ENCODE measurements at regions not wholly inside any gene's neighbourhood (a gene's known extent, or its start where the extent isn't known, plus 50 kb on each side); places are given as distances from the start of the nearest gene placed in this dataset.

- H2AFZ ChIP-seq (ENCODE audit: low read depth, low read length): no peak overlapping the region
- H3K9me3 ChIP-seq (ENCODE audit: insufficient read depth, low read length): no peaks in the 10 kb centered on the region
- H3K4me1 ChIP-seq (ENCODE audit: low read length): no peaks in the 10 kb centered on the region
- no peaks in the 10 kb centered on the region for H3K79me2 ChIP-seq (ENCODE audit: low read length)
- no peak for TF ChIP-seq EZH2phosphoT487 (IDR thresholded peaks at IDR 0.05; ENCODE audit: low read depth)
- no peak for TF ChIP-seq CTCF (IDR thresholded peaks at IDR 0.05; ENCODE audit: low read depth, low read length)
- H3K4me2 ChIP-seq (ENCODE audit: low read length): no peak overlapping the region
- no peak overlapping the region for H3K4me3 ChIP-seq (ENCODE audit: low read length)
- no peak overlapping the region for H3K9ac ChIP-seq (ENCODE audit: low read length)
- no peaks in the 10 kb centered on the region for H3K27me3 ChIP-seq (ENCODE audit: low read depth, low read length)
- H4K20me1 ChIP-seq (ENCODE audit: insufficient read depth, low read length): no peaks in the 10 kb centered on the region
- H3K36me3 ChIP-seq (replicated peaks; ENCODE audit: low read depth, low read length): no peaks in the 10 kb centered on the region
- no peak overlapping the region for H3K27ac ChIP-seq (ENCODE audit: low read length)
These were observed 170.7 kb downstream of the SCG2 start for GRCh38 chr2:223431479-223431878.

GRCh38 chr2:223433461-223433860 lies 168.7 kb downstream of the SCG2 start:
- Histone ChIP-seq H3K36me3 (replicated peaks; ENCODE audit: low read depth, low read length) (no peaks in the 10 kb centered on the region), H3K9ac (ENCODE audit: low read length) (no peak overlapping the region), H3K27me3 (ENCODE audit: low read depth, low read length) (no peaks in the 10 kb centered on the region), H2AFZ (ENCODE audit: low read depth, low read length) (no peak overlapping the region), H3K27ac (ENCODE audit: low read length) (no peak overlapping the region), H3K79me2 (ENCODE audit: low read length) (no peaks in the 10 kb centered on the region), H3K9me3 (ENCODE audit: insufficient read depth, low read length) (no peaks in the 10 kb centered on the region), H4K20me1 (ENCODE audit: insufficient read depth, low read length) (no peaks in the 10 kb centered on the region), H3K4me1 (ENCODE audit: low read length) (no peaks in the 10 kb centered on the region), H3K4me2 (ENCODE audit: low read length) (no peak overlapping the region), H3K4me3 (ENCODE audit: low read length) (no peak overlapping the region)
- TF ChIP-seq EZH2phosphoT487 (IDR thresholded peaks at IDR 0.05; ENCODE audit: low read depth): no peak

- H3K4me3 ChIP-seq (ENCODE audit: low read length): no peak overlapping the region
- H3K9me3 ChIP-seq (ENCODE audit: insufficient read depth, low read length): no peaks in the 10 kb centered on the region
- H3K79me2 ChIP-seq (ENCODE audit: low read length): no peaks in the 10 kb centered on the region
- no peaks in the 10 kb centered on the region for H3K36me3 ChIP-seq (replicated peaks; ENCODE audit: low read depth, low read length)
- no peaks in the 10 kb centered on the region for H4K20me1 ChIP-seq (ENCODE audit: insufficient read depth, low read length)
- no peak overlapping the region for H3K27ac ChIP-seq (ENCODE audit: low read length)
- H3K27me3 ChIP-seq (ENCODE audit: low read depth, low read length): no peaks in the 10 kb centered on the region
- no peaks in the 10 kb centered on the region for H3K4me1 ChIP-seq (ENCODE audit: low read length)
- H2AFZ ChIP-seq (ENCODE audit: low read depth, low read length): no peak overlapping the region
- TF ChIP-seq EZH2phosphoT487 (IDR thresholded peaks at IDR 0.05; ENCODE audit: low read depth): no peak
- no peak for TF ChIP-seq CTCF (IDR thresholded peaks at IDR 0.05; ENCODE audit: low read depth, low read length)
- H3K4me2 ChIP-seq (ENCODE audit: low read length): no peak overlapping the region
- H3K9ac ChIP-seq (ENCODE audit: low read length): no peak overlapping the region
These were observed 164.4 kb downstream of the SCG2 start for GRCh38 chr2:223437788-223438187.

GRCh38 chr2:223439184-223439583 lies 163.0 kb downstream of the SCG2 start:
- Histone ChIP-seq H4K20me1 (ENCODE audit: insufficient read depth, low read length) (no peaks in the 10 kb centered on the region), H2AFZ (ENCODE audit: low read depth, low read length) (no peak overlapping the region), H3K9ac (ENCODE audit: low read length) (no peak overlapping the region), H3K4me1 (ENCODE audit: low read length) (no peaks in the 10 kb centered on the region), H3K27ac (ENCODE audit: low read length) (no peak overlapping the region), H3K4me3 (ENCODE audit: low read length) (no peak overlapping the region), H3K36me3 (replicated peaks; ENCODE audit: low read depth, low read length) (no peaks in the 10 kb centered on the region), H3K9me3 (ENCODE audit: insufficient read depth, low read length) (no peaks in the 10 kb centered on the region), H3K4me2 (ENCODE audit: low read length) (no peak overlapping the region), H3K79me2 (ENCODE audit: low read length) (no peaks in the 10 kb centered on the region), H3K27me3 (ENCODE audit: low read depth, low read length) (no peaks in the 10 kb centered on the region)
- no peak for TF ChIP-seq EZH2phosphoT487 (IDR thresholded peaks at IDR 0.05; ENCODE audit: low read depth)
- no peak for TF ChIP-seq CTCF (IDR thresholded peaks at IDR 0.05; ENCODE audit: low read depth, low read length)

GRCh38 chr2:223439786-223440185 lies 162.4 kb downstream of the SCG2 start:
- Histone ChIP-seq H2AFZ (ENCODE audit: low read depth, low read length) (no peak overlapping the region), H3K4me2 (ENCODE audit: low read length) (no peak overlapping the region), H3K27ac (ENCODE audit: low read length) (no peak overlapping the region), H4K20me1 (ENCODE audit: insufficient read depth, low read length) (no peaks in the 10 kb centered on the region), H3K79me2 (ENCODE audit: low read length) (no peaks in the 10 kb centered on the region), H3K36me3 (replicated peaks; ENCODE audit: low read depth, low read length) (no peaks in the 10 kb centered on the region), H3K4me1 (ENCODE audit: low read length) (no peaks in the 10 kb centered on the region), H3K27me3 (ENCODE audit: low read depth, low read length) (no peaks in the 10 kb centered on the region), H3K9ac (ENCODE audit: low read length) (no peak overlapping the region), H3K9me3 (ENCODE audit: insufficient read depth, low read length) (no peaks in the 10 kb centered on the region), H3K4me3 (ENCODE audit: low read length) (no peak overlapping the region)
- TF ChIP-seq EZH2phosphoT487 (IDR thresholded peaks at IDR 0.05; ENCODE audit: low read depth) (no peak), CTCF (IDR thresholded peaks at IDR 0.05; ENCODE audit: low read depth, low read length) (no peak)

Measured in OCI-LY3 (cell line).